ENCODE measurements at regions not wholly inside any gene's neighbourhood (a gene's known extent, or its start where the extent isn't known, plus 50 kb on each side); places are given as distances from the start of the nearest gene placed in this dataset.

DNA sequence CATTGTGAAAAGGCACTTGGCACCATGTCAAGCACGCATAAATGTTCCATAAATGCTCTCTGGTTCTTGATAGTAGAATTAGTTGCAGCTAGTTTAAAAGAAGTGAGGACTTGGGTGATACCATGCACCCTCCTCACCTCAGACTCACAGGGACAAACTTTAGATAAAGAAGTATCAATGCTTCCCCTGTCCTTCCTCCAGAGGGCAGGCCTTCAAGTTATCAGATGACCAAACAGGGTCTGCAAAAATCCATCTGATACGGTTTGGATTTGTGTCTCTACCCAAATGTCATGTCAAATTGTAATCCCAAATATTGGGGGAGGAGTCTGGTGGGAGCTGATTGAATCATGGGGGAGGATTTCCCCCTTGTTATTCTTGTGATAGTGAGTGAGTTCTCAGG is 54.1 kb downstream of the C1QL2 start:
- no peak overlapping the region for H3K4me3 Mint-ChIP-seq
- H3K27ac Mint-ChIP-seq: no peak overlapping the region
- no peaks in the 10 kb centered on the region for H3K36me3 Mint-ChIP-seq
- ATAC-seq (ENCODE audit: low read depth in 2 of 2) (no peak), DNase-seq (no peak)
- H3K27me3 Mint-ChIP-seq: peaks cover 6 to 10% (median 9%) of the 10 kb centered on the region in 3 donors
- H3K4me1 Mint-ChIP-seq: no peaks in the 10 kb centered on the region
- H3K9me3 Mint-ChIP-seq: peaks cover 17 to 45% (median 20%) of the 10 kb centered on the region in 7 donors

DNA sequence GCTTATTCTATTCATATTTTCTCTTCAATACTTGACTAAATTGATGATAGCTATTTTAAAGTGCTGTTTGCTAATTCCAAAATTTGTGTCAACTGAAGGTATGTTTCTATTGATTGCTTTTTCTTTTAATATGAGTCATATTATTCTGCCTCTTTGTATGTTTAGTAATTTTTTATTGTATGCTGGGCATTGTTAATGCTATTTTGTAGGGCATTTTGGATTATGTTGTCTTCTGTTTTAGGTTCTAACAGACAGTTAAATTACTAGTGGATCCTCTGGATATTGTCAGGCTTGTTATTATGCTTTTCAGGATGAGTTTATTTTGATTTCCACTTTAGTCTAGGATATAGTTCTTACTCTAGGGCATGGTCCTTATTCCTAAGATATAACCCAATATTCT is 55.6 kb downstream of the C1QL2 start:
- Mint-ChIP-seq H3K27me3 (peaks cover 6 to 9% (median 9%) of the 10 kb centered on the region in 3 donors), H3K9me3 (peaks cover 17 to 58% (median 27%) of the 10 kb centered on the region in 7 donors), H3K27ac (no peak overlapping the region), H3K4me1 (no peaks in the 10 kb centered on the region), H3K36me3 (peaks cover 0 to 6% of the 10 kb centered on the region in 2 donors), H3K4me3 (no peak overlapping the region)
- ATAC-seq (ENCODE audit: low read depth in 2 of 2) (no peak), DNase-seq (no peak)

DNA sequence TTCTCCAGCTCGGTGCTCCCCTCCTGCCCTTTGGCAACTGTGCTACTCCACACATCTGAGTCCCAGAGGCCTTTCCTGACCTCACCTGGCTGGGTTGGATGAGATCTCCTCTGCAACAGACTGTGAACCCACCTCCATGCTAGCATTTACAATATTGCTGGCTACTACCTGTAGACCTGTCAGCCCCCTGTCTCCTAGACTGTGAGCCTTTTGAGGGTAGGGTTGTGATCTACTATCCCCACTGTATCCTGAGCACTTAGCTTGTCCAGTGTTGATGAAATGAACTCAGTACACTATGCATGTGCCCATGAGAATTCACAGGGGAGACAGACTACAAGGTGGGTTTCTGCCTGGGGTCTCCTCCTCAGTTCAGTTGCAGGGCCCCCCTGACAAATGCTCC is 70.1 kb downstream of the C1QL2 start:
- DNase-seq (no peak), ATAC-seq (ENCODE audit: low read depth in 2 of 2) (no peak)
- Mint-ChIP-seq H3K36me3 (no peaks in the 10 kb centered on the region), H3K4me3 (no peak overlapping the region), H3K4me1 (no peaks in the 10 kb centered on the region), H3K9me3 (peaks cover 0 to 6% (median 0%) of the 10 kb centered on the region in 7 donors), H3K27ac (no peak overlapping the region), H3K27me3 (peaks cover 0 to 5% (median 0%) of the 10 kb centered on the region in 3 donors)

DNA sequence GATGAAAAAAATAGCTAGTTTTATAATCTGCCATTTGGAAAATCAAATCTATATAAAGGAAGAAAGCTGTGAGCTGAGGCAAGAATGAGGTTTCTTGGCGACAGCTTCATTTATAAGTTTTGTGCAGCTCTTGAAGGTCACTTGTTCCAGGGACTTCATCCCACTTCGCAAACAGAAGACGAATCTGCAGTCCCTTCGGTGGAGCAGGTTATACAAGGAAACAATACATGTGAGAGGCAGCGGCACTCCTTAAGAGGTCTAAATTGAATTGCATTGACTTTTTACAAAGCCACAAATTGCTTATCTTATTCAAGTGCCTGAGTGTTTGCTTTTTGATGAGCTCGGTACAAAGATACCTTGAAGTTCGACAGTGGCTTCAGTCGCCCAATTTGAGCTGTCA is 72.2 kb downstream of the C1QL2 start:
- ATAC-seq (ENCODE audit: low read depth in 2 of 2): no peak
- H3K27ac Mint-ChIP-seq: no peak overlapping the region
- H3K36me3 Mint-ChIP-seq: no peaks in the 10 kb centered on the region
- H3K9me3 Mint-ChIP-seq: peaks cover 0 to 9% (median 3%) of the 10 kb centered on the region in 7 donors
- no peaks in the 10 kb centered on the region for H3K4me1 Mint-ChIP-seq
- no peak for DNase-seq
- H3K4me3 Mint-ChIP-seq: no peak overlapping the region
- H3K27me3 Mint-ChIP-seq: peaks cover 0 to 5% (median 0%) of the 10 kb centered on the region in 3 donors

DNA sequence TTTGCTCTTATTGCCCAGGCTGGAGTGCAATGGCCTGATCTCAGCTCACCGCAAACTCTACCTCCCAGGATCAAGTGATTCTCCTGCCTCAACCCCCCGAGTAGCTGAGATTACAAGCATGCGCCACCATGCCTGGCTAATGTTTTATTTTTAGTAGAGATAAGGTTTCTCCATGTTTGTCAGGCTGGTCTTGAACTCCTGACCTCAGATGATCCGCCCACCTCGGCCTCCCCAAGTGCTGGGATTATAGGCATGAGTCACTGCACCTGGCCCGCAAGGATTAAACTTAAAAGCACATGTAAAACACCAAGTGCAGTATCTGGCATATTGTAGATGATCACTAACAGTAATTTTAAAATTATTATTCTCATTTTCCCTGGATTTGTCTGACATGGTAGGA is 72.9 kb downstream of the C1QL2 start:
- peaks cover 0 to 13% (median 3%) of the 10 kb centered on the region in 7 donors for H3K9me3 Mint-ChIP-seq
- H3K36me3 Mint-ChIP-seq: no peaks in the 10 kb centered on the region
- no peak overlapping the region for H3K4me3 Mint-ChIP-seq
- H3K27me3 Mint-ChIP-seq: peaks cover 0 to 5% (median 0%) of the 10 kb centered on the region in 3 donors
- H3K4me1 Mint-ChIP-seq: no peaks in the 10 kb centered on the region
- ATAC-seq (ENCODE audit: low read depth in 2 of 2) (no peak), DNase-seq (no peak)
- no peak overlapping the region for H3K27ac Mint-ChIP-seq

DNA sequence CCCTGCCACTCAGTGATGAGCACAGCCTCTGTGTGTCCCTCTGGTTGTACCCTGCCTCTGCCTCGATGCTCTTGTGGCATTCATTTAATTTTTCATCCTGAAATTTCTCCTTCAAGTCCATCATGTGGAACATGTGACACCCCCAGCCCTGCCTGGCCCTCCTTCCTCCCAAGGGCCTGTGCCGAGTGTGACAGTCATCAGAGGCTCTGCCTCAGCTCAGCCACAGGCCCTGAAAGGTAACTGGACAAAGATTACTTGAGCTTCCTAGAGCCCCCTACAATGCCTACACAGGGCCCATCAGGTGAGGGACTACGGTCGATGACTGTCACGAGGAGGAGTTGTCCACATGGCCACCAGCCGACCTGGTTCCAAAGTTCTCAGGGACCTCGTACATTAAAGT is 75.1 kb downstream of the C1QL2 start:
- H3K27me3 Mint-ChIP-seq: peaks cover 0 to 5% (median 0%) of the 10 kb centered on the region in 3 donors
- no peaks in the 10 kb centered on the region for H3K36me3 Mint-ChIP-seq
- DNase-seq (no peak), ATAC-seq (ENCODE audit: low read depth in 2 of 2) (no peak)
- no peaks in the 10 kb centered on the region for H3K4me1 Mint-ChIP-seq
- H3K4me3 Mint-ChIP-seq: no peak overlapping the region
- H3K27ac Mint-ChIP-seq: no peak overlapping the region
- peaks cover 0 to 13% (median 3%) of the 10 kb centered on the region in 7 donors for H3K9me3 Mint-ChIP-seq

DNA sequence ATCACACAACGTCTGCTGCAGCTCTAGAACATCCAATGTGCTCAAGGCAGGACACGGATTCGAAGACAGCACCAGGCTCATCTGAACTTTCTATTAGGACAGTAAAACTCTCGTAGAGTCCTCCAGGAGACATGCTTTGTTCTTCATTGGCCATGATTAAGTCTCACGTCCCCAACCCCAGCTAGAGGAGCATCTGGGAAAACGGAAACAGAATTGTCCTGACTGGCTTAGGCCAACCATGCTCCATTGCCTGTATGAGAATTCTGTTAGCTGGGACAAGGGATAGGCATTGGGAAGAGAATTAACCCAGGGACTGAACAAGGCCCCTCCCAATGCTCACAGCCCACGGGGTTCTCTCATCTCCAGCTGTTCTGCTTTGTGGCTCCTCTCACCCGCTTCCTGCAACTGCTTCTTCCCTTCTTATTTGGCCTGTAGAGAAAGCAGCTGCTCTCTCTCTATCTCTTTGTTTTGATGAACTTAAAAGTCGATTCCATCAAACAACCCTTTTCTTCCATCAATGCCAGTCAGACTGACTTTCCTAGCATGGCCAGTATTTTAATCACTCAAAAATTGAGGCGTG is 75.6 kb downstream of the C1QL2 start:
- peaks cover 0 to 13% (median 3%) of the 10 kb centered on the region in 7 donors for H3K9me3 Mint-ChIP-seq
- no peaks in the 10 kb centered on the region for H3K4me1 Mint-ChIP-seq
- DNase-seq (no peak), ATAC-seq (ENCODE audit: low read depth in 2 of 2) (no peak)
- peaks cover 0 to 2% (median 0%) of the 10 kb centered on the region in 3 donors for H3K27me3 Mint-ChIP-seq
- no peak overlapping the region for H3K4me3 Mint-ChIP-seq
- H3K27ac Mint-ChIP-seq: no peak overlapping the region
- H3K36me3 Mint-ChIP-seq: no peaks in the 10 kb centered on the region

DNA sequence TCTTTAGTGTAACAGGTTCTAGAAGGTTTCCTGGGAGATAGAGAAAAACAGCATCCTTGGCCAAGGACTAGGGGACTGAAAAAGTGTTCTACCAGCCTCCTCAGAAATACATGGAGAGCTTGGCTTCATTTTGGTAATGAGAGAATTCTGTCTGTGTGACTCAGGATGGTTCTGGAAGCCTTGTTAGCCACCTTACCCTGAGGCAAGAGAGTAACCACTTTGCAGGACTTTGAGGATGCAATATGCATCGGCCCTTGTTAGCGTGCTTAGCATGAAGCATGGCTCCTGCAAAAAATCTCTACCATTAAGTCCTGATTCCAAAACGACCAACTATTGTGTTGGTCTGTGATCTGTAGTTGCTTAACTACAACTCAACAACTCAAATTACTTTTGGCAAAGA is 79.8 kb downstream of the C1QL2 start:
- Mint-ChIP-seq H3K9me3 (peaks cover 0 to 13% (median 3%) of the 10 kb centered on the region in 7 donors), H3K36me3 (no peaks in the 10 kb centered on the region), H3K27me3 (peaks cover 5 to 12% (median 8%) of the 10 kb centered on the region in 3 donors), H3K27ac (no peak overlapping the region), H3K4me3 (no peak overlapping the region), H3K4me1 (no peaks in the 10 kb centered on the region)
- ATAC-seq (ENCODE audit: low read depth in 2 of 2) (no peak), DNase-seq (no peak)

DNA sequence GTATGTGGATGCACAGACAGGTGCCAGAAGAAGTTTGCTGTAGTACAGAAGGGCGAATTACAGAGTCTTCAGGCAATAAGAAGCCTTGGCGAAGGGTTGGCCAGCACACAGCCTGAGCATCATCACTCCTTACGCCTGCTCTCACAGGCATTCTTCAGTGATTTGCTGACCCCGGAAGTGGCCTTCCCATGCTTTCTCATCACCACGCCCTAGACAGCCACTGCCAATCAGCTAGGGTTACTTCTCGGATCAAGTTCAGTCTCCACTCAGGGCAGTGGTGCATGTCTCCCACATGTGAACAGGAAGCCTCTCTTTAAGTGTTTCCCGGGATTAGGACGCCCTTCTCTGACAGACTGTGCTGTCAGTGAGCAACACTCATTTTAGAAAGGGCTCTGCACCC is 81.8 kb downstream of the C1QL2 start:
- Mint-ChIP-seq H3K4me1 (no peaks in the 10 kb centered on the region), H3K36me3 (no peaks in the 10 kb centered on the region), H3K9me3 (peaks cover 0 to 8% (median 0%) of the 10 kb centered on the region in 7 donors), H3K27ac (peak overlapping the region in 1 of 6 donors; percentile 21), H3K4me3 (no peak overlapping the region), H3K27me3 (peaks cover 5 to 12% (median 8%) of the 10 kb centered on the region in 3 donors)
- ATAC-seq (ENCODE audit: low read depth in 2 of 2) (no peak), DNase-seq (no peak)

DNA sequence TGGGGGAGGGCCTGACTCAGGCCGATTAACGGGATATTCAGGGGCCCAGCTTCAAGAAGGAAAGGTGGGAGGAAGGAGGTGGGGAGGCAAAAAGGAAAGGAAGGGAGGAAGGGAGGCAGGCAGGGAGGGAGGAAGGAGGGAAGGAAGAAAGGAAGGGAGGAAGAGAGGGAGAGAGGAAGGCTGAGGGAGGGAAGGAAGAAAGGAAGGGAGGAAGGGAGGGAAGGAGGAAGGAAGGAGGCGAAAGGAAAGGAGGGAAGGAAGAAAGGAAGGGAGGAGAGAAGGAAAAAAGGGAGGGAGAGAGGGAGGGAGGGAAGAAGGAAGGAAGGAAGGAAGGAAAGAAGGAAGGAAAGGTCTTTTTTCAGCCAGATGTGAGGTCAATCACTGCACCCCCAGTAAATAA is 85.3 kb downstream of the C1QL2 start:
- peaks cover 5 to 12% (median 8%) of the 10 kb centered on the region in 3 donors for H3K27me3 Mint-ChIP-seq
- ATAC-seq (ENCODE audit: low read depth in 2 of 2) (no peak), DNase-seq (no peak)
- no peaks in the 10 kb centered on the region for H3K9me3 Mint-ChIP-seq
- no peaks in the 10 kb centered on the region for H3K36me3 Mint-ChIP-seq
- H3K4me3 Mint-ChIP-seq: no peak overlapping the region
- H3K4me1 Mint-ChIP-seq: no peaks in the 10 kb centered on the region
- H3K27ac Mint-ChIP-seq: no peak overlapping the region

DNA sequence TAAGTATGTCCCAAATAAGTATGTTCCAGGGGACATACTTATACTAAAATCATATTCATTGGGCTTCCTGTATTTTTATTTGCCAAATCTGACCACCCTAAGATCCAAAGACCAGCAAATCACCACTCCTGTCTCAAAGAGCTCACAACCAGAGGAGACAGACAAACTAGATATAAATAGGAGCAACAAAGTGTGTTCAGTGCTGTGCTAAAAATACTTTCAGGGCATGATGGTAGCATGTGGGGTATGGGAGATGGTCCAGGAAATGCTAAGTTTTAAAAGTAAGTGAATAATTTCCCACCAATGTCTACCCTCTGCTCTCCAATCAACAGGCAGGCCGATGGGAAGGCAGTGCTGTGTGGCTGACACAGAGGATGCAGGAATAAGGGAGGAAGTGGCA is 87.1 kb downstream of the C1QL2 start:
- Mint-ChIP-seq H3K4me1 (no peaks in the 10 kb centered on the region), H3K27me3 (peaks cover 5 to 12% (median 8%) of the 10 kb centered on the region in 3 donors)

DNA sequence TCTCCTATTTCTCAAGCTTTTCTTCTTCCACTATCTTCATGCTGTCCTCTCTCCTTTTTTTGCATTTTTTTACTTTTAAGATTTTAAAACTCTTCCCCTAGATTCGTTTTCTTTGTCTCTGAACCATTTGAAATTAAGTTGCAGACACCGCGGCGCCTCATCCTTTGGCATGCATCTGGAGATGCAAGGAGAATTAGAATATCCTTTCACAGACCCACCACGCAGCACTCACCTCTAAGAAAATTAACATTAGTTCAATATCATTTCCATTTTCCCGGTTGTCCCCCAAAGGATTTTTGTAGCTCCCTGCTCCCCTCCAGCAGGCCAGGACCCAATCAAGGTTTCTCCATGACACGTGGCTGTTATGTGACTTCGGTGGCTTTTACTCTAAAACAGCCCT is 88.8 kb downstream of the C1QL2 start:
- H3K9me3 Mint-ChIP-seq: no peaks in the 10 kb centered on the region

More for the DNA sequence above, 87.1 kb downstream of the C1QL2 start:
- H3K36me3 Mint-ChIP-seq: no peaks in the 10 kb centered on the region
- H3K27ac Mint-ChIP-seq: no peak overlapping the region
- H3K4me3 Mint-ChIP-seq: no peak overlapping the region
- ATAC-seq (ENCODE audit: low read depth in 2 of 2): no peak
- no peaks in the 10 kb centered on the region for H3K9me3 Mint-ChIP-seq
- no peak for DNase-seq

DNA sequence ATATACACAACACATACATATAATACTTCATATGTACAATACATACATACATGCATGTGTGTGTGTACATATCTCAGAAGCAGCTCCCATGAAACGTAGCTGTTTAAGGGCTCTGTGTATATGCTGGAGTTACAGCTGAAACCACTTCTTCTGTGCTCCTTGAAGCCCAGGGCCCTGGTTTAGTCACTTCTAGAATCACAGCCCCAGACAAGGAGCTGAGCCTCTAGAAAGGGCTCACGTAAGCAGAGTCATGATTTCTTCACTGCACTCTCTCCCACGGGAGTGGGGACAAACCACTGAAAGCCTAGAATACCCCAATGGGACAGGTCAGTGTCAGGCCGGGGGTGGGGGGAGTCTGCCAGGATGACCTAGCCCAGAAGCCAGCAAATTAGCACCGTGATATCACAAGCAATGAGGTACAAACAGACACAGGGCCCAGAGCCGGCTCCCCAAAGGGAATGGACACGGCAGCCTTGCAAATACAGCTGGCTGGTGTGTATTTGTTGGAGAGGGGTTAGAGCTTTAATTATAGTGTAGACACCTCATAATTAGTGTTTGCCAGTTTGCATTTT is 90.3 kb downstream of the C1QL2 start:
- H3K27ac Mint-ChIP-seq: no peak overlapping the region
- no peak for DNase-seq
- no peaks in the 10 kb centered on the region for H3K27me3 Mint-ChIP-seq
- no peaks in the 10 kb centered on the region for H3K4me1 Mint-ChIP-seq
- H3K4me3 Mint-ChIP-seq: no peak overlapping the region
- H3K9me3 Mint-ChIP-seq: peaks cover 0 to 3% (median 0%) of the 10 kb centered on the region in 7 donors
- no peak for ATAC-seq (ENCODE audit: low read depth in 2 of 2)
- H3K36me3 Mint-ChIP-seq: no peaks in the 10 kb centered on the region

More for the DNA sequence above, 88.8 kb downstream of the C1QL2 start:
- no peak overlapping the region for H3K27ac Mint-ChIP-seq
- no peaks in the 10 kb centered on the region for H3K36me3 Mint-ChIP-seq
- ATAC-seq (ENCODE audit: low read depth in 2 of 2) (no peak), DNase-seq (no peak)
- H3K4me3 Mint-ChIP-seq: no peak overlapping the region
- H3K4me1 Mint-ChIP-seq: no peaks in the 10 kb centered on the region
- peaks cover 0 to 7% (median 5%) of the 10 kb centered on the region in 3 donors for H3K27me3 Mint-ChIP-seq

DNA sequence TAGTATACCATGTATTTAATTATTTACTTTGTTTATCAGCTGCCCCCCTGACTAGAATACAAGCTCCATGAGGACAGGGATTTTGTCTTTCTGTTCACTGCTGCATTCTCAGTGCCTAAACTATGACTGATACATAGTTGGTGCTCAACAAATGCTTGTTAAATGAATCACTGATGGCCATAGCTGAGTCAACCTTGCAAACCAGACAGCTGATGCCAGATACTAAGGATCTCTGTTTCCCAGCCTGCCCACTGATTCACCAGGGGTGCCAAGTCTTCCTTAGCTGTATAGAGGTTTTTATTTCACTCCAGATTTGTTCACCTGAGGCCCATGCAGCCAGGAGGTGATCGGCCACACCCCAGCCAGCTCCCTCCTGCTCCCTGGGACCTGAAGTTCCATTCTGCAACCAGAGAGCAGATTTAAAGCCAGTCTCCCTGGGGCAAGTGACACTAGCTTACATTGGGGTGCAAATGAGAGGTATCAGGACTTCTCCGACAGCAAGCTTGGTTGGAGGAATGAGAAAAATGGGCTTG is 92.2 kb downstream of the C1QL2 start:
- Mint-ChIP-seq H3K4me1 (no peaks in the 10 kb centered on the region), H3K9me3 (peaks cover 0 to 7% (median 0%) of the 10 kb centered on the region in 7 donors), H3K4me3 (no peak overlapping the region), H3K36me3 (no peaks in the 10 kb centered on the region), H3K27ac (no peak overlapping the region), H3K27me3 (no peaks in the 10 kb centered on the region)
- no peak for DNase-seq
- no peak for ATAC-seq (ENCODE audit: low read depth in 2 of 2)
